ENCODE measurements at regions not wholly inside any gene's neighbourhood (a gene's known extent, or its start where the extent isn't known, plus 50 kb on each side); places are given as distances from the start of the nearest gene placed in this dataset.

- TF ChIP-seq EP300 (IDR thresholded peaks at IDR 0.05; ENCODE audit: borderline replicate concordance in 1 of 2, low read depth in 2 of 2, low read length in 2 of 2) = no peak
- TF ChIP-seq RXRA (IDR thresholded peaks at IDR 0.05; ENCODE audit: insufficient read depth, low read depth, low read length) = no peak
- TF ChIP-seq EGR1 (IDR thresholded peaks at IDR 0.05; ENCODE audit: borderline replicate concordance, low read depth, low read length) = no peak
Measured at GRCh38 chr1:219313961-219314360, 140.3 kb downstream of the LYPLAL1 start (continued).
